HUES6 (cell line): ENCODE measurements at regions not wholly inside any gene's neighbourhood (a gene's known extent, or its start where the extent isn't known, plus 50 kb on each side); places are given as distances from the start of the nearest gene placed in this dataset.
A peak's percentile ranks its signal among the peaks of the same experiment; 100 is the strongest.

Experiments used
- H3K27ac ChIP-seq: 2 replicates; pipeline ENCODE4 v1.7.0; 2013; ENCODE audit warnings: low read depth, mild to moderate bottlenecking, low read length, inconsistent platforms
- H3K27me3 ChIP-seq: 2 replicates; pipeline ENCODE4 v1.6.1; 2013; ENCODE audit warnings: low read length; ENCODE audit not compliant: control insufficient read depth, insufficient read depth
- H3K36me3 ChIP-seq: 2 replicates; pipeline ENCODE4 v1.6.1; 2013; ENCODE audit warnings: low read length; ENCODE audit not compliant: control insufficient read depth, insufficient read depth
- H3K4me1 ChIP-seq: 2 replicates; pipeline ENCODE4 v1.6.1; 2013; ENCODE audit warnings: low read length; ENCODE audit not compliant: control insufficient read depth, insufficient read depth
- H3K4me3 ChIP-seq: 2 replicates; pipeline ENCODE4 v1.5.1; 2013; ENCODE audit warnings: low read depth, low read length
- H3K9ac ChIP-seq: one replicate; pipeline ENCODE4 v1.6.1; 2013; ENCODE audit warnings: mild to moderate bottlenecking, low read length
- H3K9me3 ChIP-seq: 2 replicates; pipeline ENCODE4 v1.6.1; 2013; ENCODE audit warnings: low read depth, low read length; ENCODE audit not compliant: control insufficient read depth, insufficient read depth

DNA sequence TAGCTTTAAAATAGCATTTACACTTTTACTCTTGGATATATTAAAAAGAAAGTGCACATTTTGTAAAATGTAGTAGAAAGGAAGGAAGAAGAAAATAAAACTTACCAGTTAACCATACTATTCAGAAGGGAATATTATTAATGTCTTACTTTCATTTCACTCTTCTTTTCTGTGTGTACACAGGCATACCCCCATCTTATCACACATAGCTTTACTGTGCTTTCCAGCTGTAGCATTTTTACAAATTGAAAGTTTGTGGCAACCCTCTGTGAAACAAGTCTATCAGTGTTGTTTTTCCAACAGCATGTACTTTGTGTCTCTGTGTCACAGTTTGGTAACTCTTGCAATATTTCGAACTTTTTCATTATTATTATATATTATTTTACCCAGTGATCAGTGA is 314.5 kb downstream of the UTRN start:
- Histone ChIP-seq H3K27me3 (no peaks in the 10 kb centered on the region), H3K36me3 (peaks cover 5% of the 10 kb centered on the region; the same call in 1 of the 2 replicates), H3K9ac (no peak overlapping the region), H3K27ac (no peak overlapping the region), H3K9me3 (peaks cover 13% of the 10 kb centered on the region), H3K4me3 (no peak overlapping the region), H3K4me1 (no peaks in the 10 kb centered on the region)

DNA sequence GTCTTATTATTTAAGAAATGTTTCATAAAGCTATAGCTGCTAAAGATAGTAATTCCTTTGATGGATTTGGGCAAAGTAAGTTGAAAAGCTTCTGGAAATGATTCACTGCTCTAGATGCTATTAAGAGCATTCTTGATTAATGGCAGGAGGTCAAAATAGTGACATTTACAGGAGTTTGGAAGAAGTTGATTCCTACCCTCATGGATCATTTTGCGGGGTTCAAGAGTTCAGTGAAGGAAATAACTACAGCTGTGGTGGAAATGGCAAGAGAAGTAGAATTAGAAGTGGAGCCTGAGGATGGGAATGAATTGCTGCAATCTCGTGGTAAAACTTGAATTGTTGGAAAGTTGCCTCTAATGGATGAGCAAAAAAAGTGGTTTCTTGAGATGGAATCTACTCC is 316.1 kb downstream of the UTRN start:
- Histone ChIP-seq H3K9me3 (peaks cover 13% of the 10 kb centered on the region), H3K36me3 (peaks cover 5% of the 10 kb centered on the region; the same call in 1 of the 2 replicates)

DNA sequence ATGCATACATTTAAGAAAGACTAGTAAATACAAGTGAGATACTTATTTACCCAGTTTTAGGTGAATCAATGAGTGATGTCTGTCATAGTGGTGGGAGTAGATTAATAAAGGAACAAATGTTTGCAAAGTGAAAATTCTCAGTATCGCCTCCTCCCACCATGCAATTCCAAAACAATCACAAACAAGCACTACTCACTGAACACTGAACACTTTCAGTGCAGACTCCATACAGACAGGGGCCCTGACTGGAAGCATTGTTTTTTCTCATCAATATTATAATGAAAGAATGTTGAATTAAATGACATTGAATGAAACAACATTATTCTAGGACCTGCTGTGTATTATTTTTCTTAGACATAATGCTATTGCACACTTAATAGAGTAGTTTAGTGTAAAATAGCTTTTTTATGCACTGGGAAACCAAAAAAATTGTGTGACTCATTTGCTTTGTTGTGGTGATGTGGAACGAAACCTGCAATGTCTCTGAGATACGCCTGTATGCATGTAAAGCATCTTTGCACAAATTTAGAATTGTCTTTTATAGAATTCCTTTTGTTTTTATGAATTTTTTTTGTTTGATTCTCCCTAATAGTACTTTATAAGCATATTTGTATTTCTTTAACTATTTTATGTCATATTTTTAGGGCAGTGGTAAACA is 317.5 kb downstream of the UTRN start:
- Histone ChIP-seq H3K9ac (no peak overlapping the region), H3K4me3 (no peak overlapping the region), H3K27ac (no peak overlapping the region), H3K36me3 (peaks cover 5% of the 10 kb centered on the region; the same call in 1 of the 2 replicates), H3K4me1 (peaks cover 14% of the 10 kb centered on the region; the same call in 1 of the 2 replicates), H3K27me3 (no peaks in the 10 kb centered on the region), H3K9me3 (peaks cover 13% of the 10 kb centered on the region)

More for the DNA sequence above, 316.1 kb downstream of the UTRN start:
- Histone ChIP-seq H3K4me3 (no peak overlapping the region), H3K4me1 (peaks cover 6% of the 10 kb centered on the region; the same call in 1 of the 2 replicates), H3K9ac (no peak overlapping the region), H3K27ac (no peak overlapping the region), H3K27me3 (no peaks in the 10 kb centered on the region)

GRCh38 chr6:144606083-144606482 is 320.9 kb downstream of the UTRN start:
- Histone ChIP-seq H3K4me1 (peaks cover 18% of the 10 kb centered on the region; the same call in 1 of the 2 replicates), H3K36me3 (peaks cover 5% of the 10 kb centered on the region; the same call in 1 of the 2 replicates)

DNA sequence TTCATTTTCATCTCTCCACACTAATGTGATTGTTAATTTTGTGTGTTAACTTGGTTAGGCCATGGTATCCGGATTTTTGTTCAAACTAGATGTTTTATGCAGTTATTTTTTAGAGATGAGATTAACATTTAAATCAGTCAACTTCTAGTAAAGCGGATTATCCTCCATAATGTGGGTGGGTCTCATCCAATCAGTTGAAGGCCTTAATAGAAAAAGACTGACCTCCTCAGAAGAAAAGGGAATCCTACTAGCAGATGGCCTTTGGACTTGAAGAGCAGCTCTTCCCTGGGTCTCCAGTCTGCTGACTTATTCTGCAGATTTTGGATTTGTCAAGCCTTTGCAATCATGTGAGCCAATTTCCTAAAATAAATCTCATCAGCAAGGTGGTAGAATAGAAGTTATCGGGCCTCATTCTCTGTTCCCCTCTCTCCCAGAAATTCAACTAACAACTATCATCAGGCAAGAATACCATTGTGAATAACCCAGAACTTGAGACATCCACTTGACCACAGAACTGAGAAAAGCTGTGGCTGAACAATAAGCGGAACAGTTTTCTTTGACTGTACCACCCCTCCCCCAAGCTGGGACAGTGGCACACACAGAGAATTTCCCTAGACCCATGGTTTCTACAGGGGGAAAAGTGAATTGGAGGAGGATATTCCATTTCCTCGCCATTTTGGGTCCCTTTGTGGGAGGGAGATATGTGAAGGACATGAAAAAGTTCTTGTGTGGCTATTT is 323.0 kb downstream of the UTRN start:
- Histone ChIP-seq H3K4me1 (peaks cover 37% of the 10 kb centered on the region; the same call in 1 of the 2 replicates), H3K27ac (no peak overlapping the region), H3K27me3 (no peaks in the 10 kb centered on the region), H3K9ac (no peak overlapping the region), H3K9me3 (no peaks in the 10 kb centered on the region), H3K4me3 (peak overlapping the region; percentile 55; the same call in 1 of the 2 replicates), H3K36me3 (no peaks in the 10 kb centered on the region; the same call in 1 of the 2 replicates)

More at GRCh38 chr6:144606083-144606482, 320.9 kb downstream of the UTRN start:
- no peaks in the 10 kb centered on the region for H3K27me3 ChIP-seq
- H3K27ac ChIP-seq, result no peak overlapping the region
- H3K9me3 ChIP-seq, result peaks cover 3% of the 10 kb centered on the region; the same call in 1 of the 2 replicates
- no peak overlapping the region for H3K9ac ChIP-seq
- H3K4me3 ChIP-seq, result no peak overlapping the region; the same call in 1 of the 2 replicates

- H3K4me3 ChIP-seq, result no peak overlapping the region
- no peaks in the 10 kb centered on the region for H3K9me3 ChIP-seq
- H3K9ac ChIP-seq, result no peak overlapping the region
- no peaks in the 10 kb centered on the region for H3K27me3 ChIP-seq
- H3K27ac ChIP-seq, result no peak overlapping the region; the same call in 1 of the 2 replicates
- H3K36me3 ChIP-seq, result no peaks in the 10 kb centered on the region
- H3K4me1 ChIP-seq, result peaks cover 49% of the 10 kb centered on the region
Observed at GRCh38 chr6:144612811-144613210, 327.7 kb downstream of the UTRN start.

GRCh38 chr6:144613859-144614258 is 328.7 kb downstream of the UTRN start:
- no peak overlapping the region for H3K9ac ChIP-seq
- no peaks in the 10 kb centered on the region for H3K36me3 ChIP-seq
- no peak overlapping the region for H3K4me3 ChIP-seq
- H3K27me3 ChIP-seq, result no peaks in the 10 kb centered on the region
- peak overlapping the region; percentile 48; the same call in 1 of the 2 replicates for H3K27ac ChIP-seq
- H3K4me1 ChIP-seq, result peaks cover 53% of the 10 kb centered on the region
- H3K9me3 ChIP-seq, result no peaks in the 10 kb centered on the region

- H3K27ac ChIP-seq, result no peak overlapping the region
Observed at GRCh38 chr6:144615870-144616269, 330.7 kb downstream of the UTRN start.

GRCh38 chr6:144617191-144617590 is 332.1 kb downstream of the UTRN start:
- no peaks in the 10 kb centered on the region for H3K36me3 ChIP-seq
- no peak overlapping the region for H3K4me3 ChIP-seq
- H3K4me1 ChIP-seq, result peaks cover 46% of the 10 kb centered on the region
- no peaks in the 10 kb centered on the region for H3K9me3 ChIP-seq
- H3K27me3 ChIP-seq, result no peaks in the 10 kb centered on the region
- H3K27ac ChIP-seq, result no peak overlapping the region
- H3K9ac ChIP-seq, result no peak overlapping the region

More at GRCh38 chr6:144615870-144616269, 330.7 kb downstream of the UTRN start:
- Histone ChIP-seq H3K27me3 (no peaks in the 10 kb centered on the region), H3K9me3 (no peaks in the 10 kb centered on the region), H3K4me1 (peaks cover 58% of the 10 kb centered on the region), H3K9ac (no peak overlapping the region), H3K36me3 (no peaks in the 10 kb centered on the region), H3K4me3 (no peak overlapping the region)

- Histone ChIP-seq H3K27me3 (no peaks in the 10 kb centered on the region), H3K9me3 (no peaks in the 10 kb centered on the region), H3K4me1 (peaks cover 41% of the 10 kb centered on the region), H3K4me3 (no peak overlapping the region), H3K9ac (no peak overlapping the region), H3K27ac (no peak overlapping the region), H3K36me3 (no peaks in the 10 kb centered on the region)
Observed at GRCh38 chr6:144617708-144618107, 332.6 kb downstream of the UTRN start.

- no peaks in the 10 kb centered on the region for H3K36me3 ChIP-seq
- no peak overlapping the region for H3K4me3 ChIP-seq
- H3K27ac ChIP-seq, result no peak overlapping the region
- no peaks in the 10 kb centered on the region for H3K9me3 ChIP-seq
- H3K27me3 ChIP-seq, result no peaks in the 10 kb centered on the region
- H3K4me1 ChIP-seq, result peaks cover 20% of the 10 kb centered on the region
- no peak overlapping the region for H3K9ac ChIP-seq
Observed at GRCh38 chr6:144619966-144620365, 334.8 kb downstream of the UTRN start.
